ENCODE measurements at regions not wholly inside any gene's neighbourhood (a gene's known extent, or its start where the extent isn't known, plus 50 kb on each side); places are given as distances from the start of the nearest gene placed in this dataset.

DNA sequence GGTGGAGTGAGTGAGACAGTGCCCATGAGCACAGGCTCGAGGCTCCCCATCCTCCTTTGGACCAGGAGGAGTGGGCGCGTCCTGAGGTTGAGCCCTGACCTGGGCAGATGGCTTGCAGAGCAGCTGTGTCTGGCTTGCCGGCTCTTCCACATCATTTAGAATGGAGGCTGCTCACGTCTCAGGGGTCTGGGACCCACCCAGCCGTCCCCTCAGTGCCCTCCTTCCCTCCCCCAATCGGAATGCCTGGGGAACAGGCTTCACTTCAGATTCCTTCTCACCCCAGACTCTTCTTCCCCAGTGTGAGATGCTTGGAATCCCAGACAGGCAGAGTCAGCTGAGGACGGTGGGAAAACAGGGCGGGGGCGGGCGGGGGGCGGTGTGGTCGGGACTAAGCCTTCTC, 968.6 kb upstream of the ZNF722 start:
- no peaks in the 10 kb centered on the region for H3K27me3 ChIP-seq
- H3K9me3 ChIP-seq: peaks cover 0 to 15% (median 0%) of the 10 kb centered on the region in 3 donors

DNA sequence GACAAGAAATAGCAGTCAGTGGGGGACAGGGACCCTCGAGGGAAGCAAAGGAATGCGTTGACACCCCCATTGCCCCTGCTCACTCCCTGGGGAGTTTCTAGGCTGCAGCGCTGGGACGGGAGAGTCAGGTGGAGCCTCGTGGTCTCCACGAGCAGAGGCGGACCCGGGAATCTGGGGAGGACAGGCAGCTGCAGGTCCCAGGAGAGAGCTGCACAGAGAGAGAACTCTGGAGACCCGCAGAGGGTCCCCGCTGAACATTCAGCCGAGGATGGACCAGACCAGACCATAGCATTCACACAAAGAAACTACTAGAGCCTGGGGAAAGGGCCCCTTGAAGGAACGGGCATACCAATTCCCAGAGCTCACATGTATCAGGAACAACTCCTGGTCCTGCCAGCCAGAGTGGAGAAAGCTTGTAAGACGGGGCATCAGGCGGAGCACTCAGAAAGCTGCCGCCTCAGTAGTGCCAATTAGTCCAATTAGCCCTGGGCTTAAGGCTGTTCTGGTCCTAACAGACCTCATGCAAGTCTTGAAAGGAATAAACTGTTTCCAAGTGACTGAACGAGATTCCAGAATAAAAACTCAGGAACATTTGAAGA, 966.7 kb upstream of the ZNF722 start:
- intact Hi-C loops (cut with DNase I; ENCODE audit: low total_unique reads): no loop called here
- Histone ChIP-seq H3K27ac (no peak overlapping the region), H3K36me3 (no peaks in the 10 kb centered on the region), H3K9me3 (peaks cover 0 to 16% (median 7%) of the 10 kb centered on the region in 3 donors), H3K4me1 (no peaks in the 10 kb centered on the region), H3K27me3 (no peaks in the 10 kb centered on the region), H3K4me3 (no peak overlapping the region)
- no peak for DNase-seq
- TF ChIP-seq, protein P1, sequence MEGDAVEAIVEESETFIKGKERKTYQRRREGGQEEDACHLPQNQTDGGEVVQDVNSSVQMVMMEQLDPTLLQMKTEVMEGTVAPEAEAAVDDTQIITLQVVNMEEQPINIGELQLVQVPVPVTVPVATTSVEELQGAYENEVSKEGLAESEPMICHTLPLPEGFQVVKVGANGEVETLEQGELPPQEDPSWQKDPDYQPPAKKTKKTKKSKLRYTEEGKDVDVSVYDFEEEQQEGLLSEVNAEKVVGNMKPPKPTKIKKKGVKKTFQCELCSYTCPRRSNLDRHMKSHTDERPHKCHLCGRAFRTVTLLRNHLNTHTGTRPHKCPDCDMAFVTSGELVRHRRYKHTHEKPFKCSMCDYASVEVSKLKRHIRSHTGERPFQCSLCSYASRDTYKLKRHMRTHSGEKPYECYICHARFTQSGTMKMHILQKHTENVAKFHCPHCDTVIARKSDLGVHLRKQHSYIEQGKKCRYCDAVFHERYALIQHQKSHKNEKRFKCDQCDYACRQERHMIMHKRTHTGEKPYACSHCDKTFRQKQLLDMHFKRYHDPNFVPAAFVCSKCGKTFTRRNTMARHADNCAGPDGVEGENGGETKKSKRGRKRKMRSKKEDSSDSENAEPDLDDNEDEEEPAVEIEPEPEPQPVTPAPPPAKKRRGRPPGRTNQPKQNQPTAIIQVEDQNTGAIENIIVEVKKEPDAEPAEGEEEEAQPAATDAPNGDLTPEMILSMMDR (IDR thresholded peaks at IDR 0.05): no peak

More for the DNA sequence above, 968.6 kb upstream of the ZNF722 start:
- no peak for DNase-seq
- H3K27ac ChIP-seq: no peak overlapping the region
- H3K4me3 ChIP-seq: no peak overlapping the region
- no peaks in the 10 kb centered on the region for H3K36me3 ChIP-seq
- H3K4me1 ChIP-seq: no peaks in the 10 kb centered on the region
- intact Hi-C loops (cut with DNase I; ENCODE audit: low total_unique reads): no loop called here
- TF ChIP-seq, protein P1 (IDR thresholded peaks at IDR 0.05): no peak

DNA sequence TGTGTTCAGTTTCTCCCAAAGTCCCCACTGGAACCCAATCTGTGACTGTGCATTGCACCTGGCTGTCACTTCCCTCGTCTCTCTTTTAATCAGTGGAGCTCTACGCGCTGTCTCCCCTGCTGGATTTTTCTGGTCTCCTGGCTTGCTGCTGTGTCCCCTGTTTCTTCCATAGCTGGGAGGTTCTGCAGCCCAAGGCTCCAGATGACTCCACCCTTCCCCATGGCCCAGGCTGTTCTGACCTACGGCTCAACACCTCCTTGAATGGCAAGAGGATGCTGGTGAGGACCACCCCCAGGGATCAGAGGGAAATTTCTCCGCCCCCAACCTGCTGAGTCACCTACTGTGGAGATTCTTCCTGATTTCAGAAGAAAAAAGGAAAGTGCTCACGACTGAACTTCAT, 961.4 kb upstream of the ZNF722 start:
- intact Hi-C loops (cut with DNase I; ENCODE audit: low total_unique reads): no loop called here
- H3K9me3 ChIP-seq: peaks cover 0 to 14% (median 7%) of the 10 kb centered on the region in 3 donors
- no peak for DNase-seq

DNA sequence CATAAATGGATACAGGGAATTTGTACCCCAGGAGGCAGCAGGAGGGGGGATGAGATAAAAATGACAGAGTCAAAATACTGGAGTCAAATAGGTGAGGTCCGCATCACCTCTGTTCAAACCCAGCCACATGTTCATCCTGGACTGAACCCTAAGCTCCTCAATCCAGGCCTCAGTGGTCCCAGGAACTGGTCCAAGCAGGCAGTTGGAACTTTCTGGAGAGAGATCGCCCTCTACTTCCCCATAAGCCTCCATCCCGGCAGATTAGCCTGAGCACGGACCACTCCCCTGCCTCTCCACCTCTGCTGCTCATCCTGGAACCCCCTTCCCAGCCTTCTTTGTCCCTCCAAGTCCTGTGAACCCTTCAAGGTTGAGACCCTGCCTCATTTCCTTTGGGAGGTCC, 959.7 kb upstream of the ZNF722 start:
- no peaks in the 10 kb centered on the region for H3K27me3 ChIP-seq
- no peak for DNase-seq
- TF ChIP-seq, protein P1 (IDR thresholded peaks at IDR 0.05): no peak
- intact Hi-C loops (cut with DNase I; ENCODE audit: low total_unique reads): no loop called here
- H3K4me3 ChIP-seq: no peak overlapping the region
- H3K9me3 ChIP-seq: peaks cover 0 to 14% (median 7%) of the 10 kb centered on the region in 3 donors
- H3K27ac ChIP-seq: no peak overlapping the region
- H3K4me1 ChIP-seq: no peaks in the 10 kb centered on the region
- no peaks in the 10 kb centered on the region for H3K36me3 ChIP-seq

More for the DNA sequence above, 961.4 kb upstream of the ZNF722 start:
- H3K27me3 ChIP-seq: no peaks in the 10 kb centered on the region
- H3K36me3 ChIP-seq: no peaks in the 10 kb centered on the region
- no peak overlapping the region for H3K4me3 ChIP-seq
- TF ChIP-seq, protein P1 (IDR thresholded peaks at IDR 0.05): no peak
- H3K4me1 ChIP-seq: no peaks in the 10 kb centered on the region
- H3K27ac ChIP-seq: no peak overlapping the region

DNA sequence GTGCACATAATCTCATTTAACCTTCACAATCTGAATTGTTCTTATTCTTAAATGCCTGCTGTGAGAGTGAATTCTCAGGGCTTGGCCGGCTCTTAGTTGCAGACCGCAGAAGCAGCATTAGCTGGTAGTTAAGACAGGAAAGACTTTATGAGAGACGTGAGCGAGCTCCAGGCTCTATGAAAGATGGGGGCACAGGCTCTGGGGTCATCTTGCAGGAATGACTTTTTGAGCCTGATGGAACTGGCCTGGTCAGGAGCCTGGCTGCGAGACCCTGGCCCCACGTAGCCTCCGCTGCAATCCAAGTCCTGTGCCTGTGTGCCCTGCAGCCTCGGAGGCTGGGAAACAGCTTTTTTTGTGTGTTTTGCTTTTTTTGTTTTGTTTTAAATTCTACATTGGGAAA, 958.8 kb upstream of the ZNF722 start:
- Histone ChIP-seq H3K27me3 (no peaks in the 10 kb centered on the region), H3K9me3 (peaks cover 0 to 14% (median 7%) of the 10 kb centered on the region in 3 donors), H3K4me1 (no peaks in the 10 kb centered on the region), H3K4me3 (no peak overlapping the region), H3K27ac (no peak overlapping the region), H3K36me3 (no peaks in the 10 kb centered on the region)
- no peak for DNase-seq
- TF ChIP-seq, protein P1 (IDR thresholded peaks at IDR 0.05): no peak
- intact Hi-C loops (cut with DNase I; ENCODE audit: low total_unique reads): no loop called here

DNA sequence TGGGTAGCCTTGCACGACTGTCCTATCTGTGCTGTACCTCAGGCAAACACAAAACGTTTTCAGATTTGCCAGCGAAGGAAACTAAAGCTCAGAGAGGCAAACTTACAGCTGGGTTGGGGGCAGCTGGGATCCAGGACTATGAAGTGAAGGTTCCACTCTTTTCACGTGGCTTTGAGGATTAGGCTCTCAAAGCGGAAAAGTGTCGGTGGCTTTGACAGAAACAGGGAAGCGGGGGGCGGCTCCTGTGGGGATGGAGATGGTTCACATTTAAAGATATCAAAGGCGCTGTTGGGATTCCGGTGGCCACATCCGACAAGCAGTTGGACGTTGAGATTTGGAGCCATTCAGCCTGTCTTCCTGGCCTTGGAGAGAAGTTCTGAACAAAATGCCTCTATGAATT, 958.3 kb upstream of the ZNF722 start:
- Histone ChIP-seq H3K36me3 (no peaks in the 10 kb centered on the region), H3K9me3 (peaks cover 0 to 12% (median 7%) of the 10 kb centered on the region in 3 donors), H3K4me3 (no peak overlapping the region), H3K27me3 (no peaks in the 10 kb centered on the region), H3K27ac (no peak overlapping the region), H3K4me1 (no peaks in the 10 kb centered on the region)
- DNase-seq: no peak
- TF ChIP-seq, protein P1 (IDR thresholded peaks at IDR 0.05): no peak
- intact Hi-C loops (cut with DNase I; ENCODE audit: low total_unique reads): no loop called here
